ENCODE measurements at regions not wholly inside any gene's neighbourhood (a gene's known extent, or its start where the extent isn't known, plus 50 kb on each side); places are given as distances from the start of the nearest gene placed in this dataset.

GRCh38 chr22:42217752-42218280 is 52.6 kb downstream of the TCF20 start:
- no peak for TF ChIP-seq PKNOX1 (IDR thresholded peaks at IDR 0.05)
- no peak for TF ChIP-seq TARDBP (IDR thresholded peaks at IDR 0.05)
- POLR2A ChIA-PET, result no interaction called here
- CTCF ChIA-PET, result no interaction called here
- no peak for DNase-seq (ENCODE audit: extremely low spot score)

DNA sequence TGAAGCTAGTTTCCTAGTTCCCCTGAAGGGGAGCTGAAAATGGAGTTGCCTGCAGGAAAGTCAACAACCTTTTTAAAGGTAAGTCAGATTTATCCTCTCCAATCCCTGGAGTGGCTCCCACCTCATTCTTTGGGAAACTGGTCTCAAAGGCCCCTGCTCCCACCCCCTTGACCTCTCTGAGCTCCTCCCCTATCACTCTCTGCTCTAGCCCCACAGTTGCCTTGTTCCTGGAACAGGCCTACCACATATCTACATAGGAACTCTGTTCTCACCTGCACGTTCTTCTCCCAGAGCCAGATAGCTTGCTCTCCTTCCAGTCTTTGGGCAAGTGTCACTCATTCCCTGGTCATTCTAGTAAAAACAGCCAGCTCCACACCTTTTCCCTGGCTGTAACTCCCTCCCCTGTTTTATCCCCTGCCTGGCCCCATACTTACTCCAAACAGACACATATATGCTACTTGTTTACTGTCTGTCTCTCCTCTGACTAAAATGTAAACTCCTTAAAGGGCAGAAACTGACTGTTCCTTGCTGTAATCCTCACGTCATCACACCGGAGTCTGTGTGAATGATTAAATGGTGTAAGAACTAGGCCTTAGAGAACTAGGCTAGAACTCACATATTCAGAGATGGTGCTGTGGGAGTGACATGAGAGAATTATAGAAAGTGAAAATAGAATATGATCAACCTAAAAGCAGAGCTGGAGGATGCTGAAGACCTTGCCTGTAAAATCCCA is 53.3 kb downstream of the TCF20 start:
- no peak for TF ChIP-seq LEF1 (IDR thresholded peaks at IDR 0.05; ENCODE audit: borderline replicate concordance)
- no peak for TF ChIP-seq BHLHE40 (IDR thresholded peaks at IDR 0.05; ENCODE audit: borderline replicate concordance)
- no peak for TF ChIP-seq ARNT (IDR thresholded peaks at IDR 0.05)
- TF ChIP-seq CTBP1 (IDR thresholded peaks at IDR 0.05; ENCODE audit: borderline replicate concordance), result no peak
- TF ChIP-seq ZNF384 (IDR thresholded peaks at IDR 0.05), result no peak
- no peak for TF ChIP-seq FOXM1 (IDR thresholded peaks at IDR 0.05; ENCODE audit: borderline replicate concordance)
- TF ChIP-seq PKNOX1 (IDR thresholded peaks at IDR 0.05), result no peak
- TF ChIP-seq SUZ12 (IDR thresholded peaks at IDR 0.05), result no peak
- TF ChIP-seq HDGF (IDR thresholded peaks at IDR 0.05; ENCODE audit: borderline replicate concordance), result no peak
- TF ChIP-seq L3MBTL2 (conservative IDR thresholded peaks at IDR 0.05), result no peak
- no peak for TF ChIP-seq FOXK2 (IDR thresholded peaks at IDR 0.05)
- CTCF ChIA-PET, result no interaction called here
- POLR2A ChIA-PET, result no interaction called here

GRCh38 chr22:42214633-42215415 is 55.6 kb downstream of the TCF20 start:
- CTCF ChIA-PET, result no interaction called here

More for the DNA sequence above, 53.3 kb downstream of the TCF20 start:
- no peak for DNase-seq (ENCODE audit: extremely low spot score)

GRCh38 chr22:42208362-42208761 is 62.1 kb downstream of the TCF20 start:
- no peak for DNase-seq (ENCODE audit: extremely low spot score)
- ChIA-PET POLR2A (no interaction called here), CTCF (interaction anchor here (0.6 kb wide), 2 partner anchors 283 to 323 kb away, joined by 3 to 4 read pairs; no protein-coding TSS in a partner anchor)
- TF ChIP-seq PKNOX1 (IDR thresholded peaks at IDR 0.05) (no peak), L3MBTL2 (conservative IDR thresholded peaks at IDR 0.05) (no peak), ARNT (IDR thresholded peaks at IDR 0.05) (no peak), HDGF (IDR thresholded peaks at IDR 0.05; ENCODE audit: borderline replicate concordance) (no peak), SUZ12 (IDR thresholded peaks at IDR 0.05) (no peak), FOXA1 (IDR thresholded peaks at IDR 0.05) (no peak), CTBP1 (IDR thresholded peaks at IDR 0.05; ENCODE audit: borderline replicate concordance) (no peak), NFRKB (IDR thresholded peaks at IDR 0.05) (no peak), ELF4 (IDR thresholded peaks at IDR 0.05) (no peak), BHLHE40 (IDR thresholded peaks at IDR 0.05; ENCODE audit: borderline replicate concordance) (no peak), ZNF384 (IDR thresholded peaks at IDR 0.05) (no peak), TARDBP (IDR thresholded peaks at IDR 0.05) (no peak), FOXM1 (IDR thresholded peaks at IDR 0.05; ENCODE audit: borderline replicate concordance) (no peak), SP1 (IDR thresholded peaks at IDR 0.05) (no peak)

More at GRCh38 chr22:42214633-42215415, 55.6 kb downstream of the TCF20 start:
- DNase-seq (ENCODE audit: extremely low spot score), result no peak
- POLR2A ChIA-PET, result no interaction called here
- no peak for TF ChIP-seq L3MBTL2 (conservative IDR thresholded peaks at IDR 0.05)
- TF ChIP-seq FOXM1 (IDR thresholded peaks at IDR 0.05; ENCODE audit: borderline replicate concordance), result no peak
- no peak for TF ChIP-seq HDGF (IDR thresholded peaks at IDR 0.05; ENCODE audit: borderline replicate concordance)
- no peak for TF ChIP-seq ZNF384 (IDR thresholded peaks at IDR 0.05)
- no peak for TF ChIP-seq FOXK2 (IDR thresholded peaks at IDR 0.05)

- TF ChIP-seq CTBP1 (IDR thresholded peaks at IDR 0.05; ENCODE audit: borderline replicate concordance) (no peak), ZNF384 (IDR thresholded peaks at IDR 0.05) (no peak), ARNT (IDR thresholded peaks at IDR 0.05) (no peak), SP1 (IDR thresholded peaks at IDR 0.05) (no peak), FOXA1 (IDR thresholded peaks at IDR 0.05) (no peak), ELF4 (IDR thresholded peaks at IDR 0.05) (no peak), LEF1 (IDR thresholded peaks at IDR 0.05; ENCODE audit: borderline replicate concordance) (no peak), BHLHE40 (IDR thresholded peaks at IDR 0.05; ENCODE audit: borderline replicate concordance) (no peak), HDGF (IDR thresholded peaks at IDR 0.05; ENCODE audit: borderline replicate concordance) (no peak), NFRKB (IDR thresholded peaks at IDR 0.05) (no peak), FOXM1 (IDR thresholded peaks at IDR 0.05; ENCODE audit: borderline replicate concordance) (no peak), FOXK2 (IDR thresholded peaks at IDR 0.05) (no peak), TARDBP (IDR thresholded peaks at IDR 0.05) (no peak), PKNOX1 (IDR thresholded peaks at IDR 0.05) (no peak), SUZ12 (IDR thresholded peaks at IDR 0.05) (no peak), L3MBTL2 (conservative IDR thresholded peaks at IDR 0.05) (no peak)
- ChIA-PET POLR2A (no interaction called here), CTCF (interaction anchor here (0.6 kb wide), 1 partner anchor 323 kb away, joined by 4 read pairs; no protein-coding TSS in a partner anchor)
- DNase-seq (ENCODE audit: extremely low spot score), result no peak
Observed at GRCh38 chr22:42207918-42208317, 62.5 kb downstream of the TCF20 start.
